H9 (cell line): ENCODE measurements at regions not wholly inside any gene's neighbourhood (a gene's known extent, or its start where the extent isn't known, plus 50 kb on each side); places are given as distances from the start of the nearest gene placed in this dataset.

Experiments used
- DNase-seq: peaks from one replicate; pipeline ENCODE4 v3.0.0-alpha.2; 2017
- H2AFZ ChIP-seq: one replicate; pipeline ENCODE4 v1.6.1; 2013; ENCODE audit warnings: mild to moderate bottlenecking, low read length, control low read depth, moderate library complexity
- H2AK5ac ChIP-seq: 2 replicates; pipeline ENCODE4 v1.6.1; 2013; ENCODE audit warnings: low read length, control low read depth, mixed read lengths; ENCODE audit not compliant: insufficient read length
- H2BK120ac ChIP-seq: one replicate; pipeline ENCODE4 v1.6.1; 2013; ENCODE audit warnings: low read depth, mild to moderate bottlenecking, low read length, control low read depth, inconsistent platforms; ENCODE audit not compliant: poor library complexity, severe bottlenecking
- H2BK12ac ChIP-seq: 2 replicates; pipeline ENCODE4 v1.6.1; 2013; ENCODE audit warnings: low read length, control low read depth, mixed read lengths, low read depth; ENCODE audit not compliant: insufficient read length
- H2BK15ac ChIP-seq: 2 replicates; pipeline ENCODE4 v1.6.1; 2013; ENCODE audit warnings: low read depth, low read length, control low read depth
- H2BK20ac ChIP-seq: one replicate; pipeline ENCODE4 v1.6.1; 2013; ENCODE audit warnings: low read depth, mild to moderate bottlenecking, low read length, control low read depth, inconsistent platforms; ENCODE audit not compliant: poor library complexity, severe bottlenecking
- H2BK5ac ChIP-seq: 2 replicates; pipeline ENCODE4 v1.6.1; 2013; ENCODE audit warnings: low read length, control low read depth, mixed read lengths; ENCODE audit not compliant: insufficient read length
- H3K14ac ChIP-seq: 2 replicates; pipeline ENCODE4 v1.6.1; 2013; ENCODE audit warnings: low read length, control low read depth; ENCODE audit not compliant: insufficient read depth
- H3K18ac ChIP-seq: 2 replicates; pipeline ENCODE4 v1.6.1; 2013; ENCODE audit warnings: low read depth, mild to moderate bottlenecking, mixed read lengths, low read length, control low read depth; ENCODE audit not compliant: insufficient read length
- H3K23ac ChIP-seq: 2 replicates; pipeline ENCODE4 v1.6.1; 2013; ENCODE audit warnings: low read length, control low read depth, mixed read lengths, low read depth; ENCODE audit not compliant: insufficient read length
- H3K23me2 ChIP-seq: 2 replicates; pipeline ENCODE4 v1.6.1; 2013; ENCODE audit warnings: low read depth, mild to moderate bottlenecking, mixed read lengths, low read length, control low read depth; ENCODE audit not compliant: insufficient read length, poor library complexity, severe bottlenecking
- H3K27ac ChIP-seq: 2 replicates; pipeline ENCODE4 v1.5.1; 2013; ENCODE audit warnings: low read length, control low read depth, mixed read lengths, low read depth; ENCODE audit not compliant: insufficient read length
- H3K27me3 ChIP-seq: 2 replicates; pipeline ENCODE4 v1.6.1; 2013; ENCODE audit warnings: low read length, control low read depth, inconsistent platforms; ENCODE audit not compliant: insufficient read depth
- H3K4ac ChIP-seq: 2 replicates; pipeline ENCODE4 v1.6.1; 2013; ENCODE audit warnings: low read depth, mild to moderate bottlenecking, control low read depth, inconsistent platforms, low read length, moderate library complexity
- H3K4me1 ChIP-seq: 2 replicates; pipeline ENCODE4 v1.6.1; 2013; ENCODE audit warnings: low read length, control low read depth, inconsistent platforms; ENCODE audit not compliant: insufficient read depth
- H3K4me2 ChIP-seq: 2 replicates; pipeline ENCODE4 v1.6.1; 2013; ENCODE audit warnings: low read length, control low read depth, mixed read lengths; ENCODE audit not compliant: insufficient read length, insufficient read depth
- H3K56ac ChIP-seq: 2 replicates; pipeline ENCODE4 v1.6.1; 2013; ENCODE audit warnings: low read depth, mild to moderate bottlenecking, mixed read lengths, low read length, control low read depth; ENCODE audit not compliant: insufficient read length
- H3K79me1 ChIP-seq: 2 replicates; pipeline ENCODE4 v1.6.1; 2013; ENCODE audit warnings: low read depth, mild to moderate bottlenecking, moderate library complexity, low read length, control low read depth, inconsistent platforms; ENCODE audit not compliant: insufficient read depth, poor library complexity, severe bottlenecking
- H3K79me2 ChIP-seq: 2 replicates; pipeline ENCODE4 v1.6.1; 2013; ENCODE audit warnings: low read length, control low read depth, inconsistent platforms; ENCODE audit not compliant: insufficient read depth
- H3K9ac ChIP-seq: 2 replicates; pipeline ENCODE4 v1.6.1; 2013; ENCODE audit warnings: low read length, control low read depth, mixed read lengths; ENCODE audit not compliant: insufficient read length; ENCODE audit errors: extremely low read depth
- H3K9me3 ChIP-seq: one replicate; pipeline ENCODE4 v1.6.1; 2013; ENCODE audit warnings: low read depth, low read length, inconsistent platforms; ENCODE audit not compliant: control insufficient read depth
- H3T11ph ChIP-seq: one replicate; pipeline ENCODE4 v1.6.1; 2013; ENCODE audit warnings: mild to moderate bottlenecking, low read length, control low read depth, inconsistent platforms
- H4K20me1 ChIP-seq: one replicate; pipeline ENCODE4 v1.6.1; 2013; ENCODE audit not compliant: control insufficient read depth, insufficient read length, insufficient read depth
- H4K5ac ChIP-seq: 2 replicates; pipeline ENCODE4 v1.6.1; 2013; ENCODE audit warnings: low read depth, mild to moderate bottlenecking, mixed read lengths, low read length, control low read depth; ENCODE audit not compliant: insufficient read length
- H4K8ac ChIP-seq: replicated peaks from 2 replicates; pipeline ENCODE4 v1.6.1; 2013; ENCODE audit warnings: low read length, control low read depth, mixed read lengths, low read depth; ENCODE audit not compliant: insufficient read length
- H4K91ac ChIP-seq: 2 replicates; pipeline ENCODE4 v1.6.1; 2013; ENCODE audit warnings: low read depth, mild to moderate bottlenecking, moderate library complexity, mixed read lengths, low read length, control low read depth; ENCODE audit not compliant: insufficient read length
- H3K27ac Mint-ChIP-seq, 3 experiments: 2 replicates in 2 of 3; 3 replicates in 1 of 3; pipeline ENCODE4 v1.8.0; 2020 to 2021; ENCODE audit warnings: mixed read lengths in 3 of 3, mild to moderate bottlenecking in 1 of 3, moderate library complexity in 1 of 3
- H3K27me3 Mint-ChIP-seq: 2 replicates; pipeline ENCODE4 v1.8.0; 2021; ENCODE audit warnings: low read depth, mild to moderate bottlenecking, moderate library complexity, mixed read lengths
- H3K36me3 Mint-ChIP-seq, 3 experiments: 2 replicates in 2 of 3; 3 replicates in 1 of 3; pipeline ENCODE4 v1.8.0; 2020 to 2021; ENCODE audit warnings: low read depth in 3 of 3, mixed read lengths in 3 of 3; ENCODE audit not compliant: insufficient read depth in 1 of 3
- H3K4me1 Mint-ChIP-seq, 2 experiments: 2 replicates each; pipeline ENCODE4 v1.8.0; 2020; ENCODE audit warnings: mixed read lengths in 2 of 2
- H3K4me3 Mint-ChIP-seq, 2 experiments: 2 replicates in 1 of 2; 3 replicates in 1 of 2; pipeline ENCODE4 v1.8.0; 2020 to 2021; ENCODE audit warnings: mild to moderate bottlenecking in 2 of 2, mixed read lengths in 2 of 2, moderate library complexity in 1 of 2
- H3K9me3 Mint-ChIP-seq, 2 experiments: 2 replicates in 1 of 2; 3 replicates in 1 of 2; pipeline ENCODE4 v1.8.0; 2020; ENCODE audit warnings: mild to moderate bottlenecking in 2 of 2, mixed read lengths in 2 of 2, moderate library complexity in 1 of 2
- CTCF ChIP-seq: fragments of 200-600 bp; sonication (generic); conservative IDR thresholded peaks from 3 replicates; pipeline ENCODE4 v1.8.0; 2021; ENCODE audit warnings: antibody characterized with exemption, mild to moderate bottlenecking
- WGBS: extraction: QIAGEN DNeasy Blood & Tissue Kit; methylation state at CpG from one replicate; pipeline ENCODE4 v1.1.7; 2013; ENCODE audit warnings: missing lambda C conversion rate, low lambda C conversion rate, mixed read lengths; ENCODE audit not compliant: insufficient read length; ENCODE audit errors: extremely low coverage; 5-methylcytosine and 5-hydroxymethylcytosine counted together

GRCh38 chr18:78151234-78151633 is 828.4 kb upstream of the SALL3 start:
- Histone ChIP-seq H3K27me3 (no peaks in the 10 kb centered on the region), H3K79me2 (no peaks in the 10 kb centered on the region), H2BK15ac (no peak overlapping the region), H3K14ac (no peak overlapping the region; the same call in 1 of the 2 replicates), H3K4me2 (no peak overlapping the region), H4K8ac (no peak overlapping the region), H3K23me2 (no peaks in the 10 kb centered on the region), H4K20me1 (no peaks in the 10 kb centered on the region), H2BK120ac (no peak overlapping the region), H3K4ac (no peak overlapping the region), H3K23ac (no peak overlapping the region), H3K4me1 (peaks cover 7% of the 10 kb centered on the region; the same call in 1 of the 2 replicates), H4K5ac (no peak overlapping the region), H2BK12ac (no peak overlapping the region), H2BK20ac (no peak overlapping the region), H4K91ac (no peak overlapping the region), H3T11ph (no peak overlapping the region), H2AFZ (no peak overlapping the region), H3K9ac (no peak overlapping the region), H2AK5ac (no peak overlapping the region), H3K79me1 (no peaks in the 10 kb centered on the region), H3K56ac (no peak overlapping the region), H3K18ac (no peak overlapping the region), H3K9me3 (no peaks in the 10 kb centered on the region), H2BK5ac (no peak overlapping the region), H3K27ac (no peak overlapping the region)
- H3K27ac Mint-ChIP-seq: no peak overlapping the region
- H3K4me3 Mint-ChIP-seq: no peak overlapping the region
- no peak for DNase-seq
- no peaks in the 10 kb centered on the region; the same call in 1 of the 2 replicates for H3K27me3 Mint-ChIP-seq
- no peak for TF ChIP-seq CTCF
- no peaks in the 10 kb centered on the region for H3K36me3 Mint-ChIP-seq
- no CpG with 5 or more reads among the region's 9 CpGs for WGBS
- H3K9me3 Mint-ChIP-seq: peaks cover 0 to 5% of the 10 kb centered on the region in 2 experiments; a peak in 2 of 5 replicates
- peaks cover 15 to 19% of the 10 kb centered on the region in 2 experiments for H3K4me1 Mint-ChIP-seq
